ENCODE measurements at regions not wholly inside any gene's neighbourhood (a gene's known extent, or its start where the extent isn't known, plus 50 kb on each side); places are given as distances from the start of the nearest gene placed in this dataset.

- Histone ChIP-seq H2AFZ (ENCODE audit: low read length, unreplicated experiment) (no peak overlapping the region), H3K27me3 (ENCODE audit: insufficient read depth, low read length) (no peaks in the 10 kb centered on the region), H3K4me1 (ENCODE audit: control insufficient read depth, insufficient read depth, low read length, unreplicated experiment) (peaks cover 11% of the 10 kb centered on the region), H3K79me2 (ENCODE audit: control insufficient read depth, insufficient read depth, low read length, unreplicated experiment) (no peaks in the 10 kb centered on the region), H3K4me3 (ENCODE audit: low read depth, low read length) (no peak overlapping the region), H3K27ac (ENCODE audit: low read depth, low read length) (no peak overlapping the region), H3K36me3 (ENCODE audit: insufficient read depth, low read length) (no peaks in the 10 kb centered on the region)
Measured at GRCh38 chr6:16854986-16855385, 93.7 kb upstream of the ATXN1 start.

- no peak overlapping the region for H3K4me3 ChIP-seq (ENCODE audit: low read depth, low read length)
- no peaks in the 10 kb centered on the region for H3K79me2 ChIP-seq (ENCODE audit: control insufficient read depth, insufficient read depth, low read length, unreplicated experiment)
- H3K27ac ChIP-seq (ENCODE audit: low read depth, low read length), result no peak overlapping the region
- H3K27me3 ChIP-seq (ENCODE audit: insufficient read depth, low read length), result no peaks in the 10 kb centered on the region
- H2AFZ ChIP-seq (ENCODE audit: low read length, unreplicated experiment), result no peak overlapping the region
- no peaks in the 10 kb centered on the region for H3K36me3 ChIP-seq (ENCODE audit: insufficient read depth, low read length)
- H3K4me1 ChIP-seq (ENCODE audit: control insufficient read depth, insufficient read depth, low read length, unreplicated experiment), result peaks cover 24% of the 10 kb centered on the region
Measured at GRCh38 chr6:16852671-16853070, 91.4 kb upstream of the ATXN1 start.

- peak overlapping the region; percentile 16; the same call in 1 of the 2 replicates for H3K27ac ChIP-seq (ENCODE audit: low read depth, low read length)
- peaks cover 24% of the 10 kb centered on the region for H3K4me1 ChIP-seq (ENCODE audit: control insufficient read depth, insufficient read depth, low read length, unreplicated experiment)
- no peaks in the 10 kb centered on the region for H3K36me3 ChIP-seq (ENCODE audit: insufficient read depth, low read length)
- H3K79me2 ChIP-seq (ENCODE audit: control insufficient read depth, insufficient read depth, low read length, unreplicated experiment), result no peaks in the 10 kb centered on the region
- no peak overlapping the region for H3K4me3 ChIP-seq (ENCODE audit: low read depth, low read length)
- H2AFZ ChIP-seq (ENCODE audit: low read length, unreplicated experiment), result peak overlapping the region; percentile 98
- no peaks in the 10 kb centered on the region for H3K27me3 ChIP-seq (ENCODE audit: insufficient read depth, low read length)
Measured at GRCh38 chr6:16851758-16852157, 90.5 kb upstream of the ATXN1 start.

- H2AFZ ChIP-seq (ENCODE audit: low read length, unreplicated experiment), result no peak overlapping the region
- no peaks in the 10 kb centered on the region for H3K27me3 ChIP-seq (ENCODE audit: insufficient read depth, low read length)
- peaks cover 24% of the 10 kb centered on the region for H3K4me1 ChIP-seq (ENCODE audit: control insufficient read depth, insufficient read depth, low read length, unreplicated experiment)
- H3K4me3 ChIP-seq (ENCODE audit: low read depth, low read length), result no peak overlapping the region
- H3K79me2 ChIP-seq (ENCODE audit: control insufficient read depth, insufficient read depth, low read length, unreplicated experiment), result no peaks in the 10 kb centered on the region
- no peak overlapping the region for H3K27ac ChIP-seq (ENCODE audit: low read depth, low read length)
- no peaks in the 10 kb centered on the region for H3K36me3 ChIP-seq (ENCODE audit: insufficient read depth, low read length)
Measured at GRCh38 chr6:16851044-16851540, 89.8 kb upstream of the ATXN1 start.

GRCh38 chr6:16850681-16851026 lies 89.4 kb upstream of the ATXN1 start:
- no peak overlapping the region for H2AFZ ChIP-seq (ENCODE audit: low read length, unreplicated experiment)
- H3K4me1 ChIP-seq (ENCODE audit: control insufficient read depth, insufficient read depth, low read length, unreplicated experiment), result peaks cover 24% of the 10 kb centered on the region
- H3K79me2 ChIP-seq (ENCODE audit: control insufficient read depth, insufficient read depth, low read length, unreplicated experiment), result no peaks in the 10 kb centered on the region
- no peaks in the 10 kb centered on the region for H3K27me3 ChIP-seq (ENCODE audit: insufficient read depth, low read length)
- H3K27ac ChIP-seq (ENCODE audit: low read depth, low read length), result no peak overlapping the region
- H3K4me3 ChIP-seq (ENCODE audit: low read depth, low read length), result no peak overlapping the region
- H3K36me3 ChIP-seq (ENCODE audit: insufficient read depth, low read length), result no peaks in the 10 kb centered on the region

GRCh38 chr6:16849988-16850680 lies 88.9 kb upstream of the ATXN1 start:
- Histone ChIP-seq H2AFZ (ENCODE audit: low read length, unreplicated experiment) (no peak overlapping the region), H3K79me2 (ENCODE audit: control insufficient read depth, insufficient read depth, low read length, unreplicated experiment) (no peaks in the 10 kb centered on the region), H3K27me3 (ENCODE audit: insufficient read depth, low read length) (no peaks in the 10 kb centered on the region), H3K36me3 (ENCODE audit: insufficient read depth, low read length) (no peaks in the 10 kb centered on the region), H3K27ac (ENCODE audit: low read depth, low read length) (0 out of 2 replicates have a peak overlapping the region, but pooled peaks have one; percentile 13), H3K4me3 (ENCODE audit: low read depth, low read length) (no peak overlapping the region), H3K4me1 (ENCODE audit: control insufficient read depth, insufficient read depth, low read length, unreplicated experiment) (peaks cover 24% of the 10 kb centered on the region)

GRCh38 chr6:16849280-16849987 lies 88.2 kb upstream of the ATXN1 start:
- H3K36me3 ChIP-seq (ENCODE audit: insufficient read depth, low read length), result no peaks in the 10 kb centered on the region
- peak overlapping the region; percentile 27; the same call in 1 of the 2 replicates for H3K27ac ChIP-seq (ENCODE audit: low read depth, low read length)
- H3K79me2 ChIP-seq (ENCODE audit: control insufficient read depth, insufficient read depth, low read length, unreplicated experiment), result no peaks in the 10 kb centered on the region
- H3K4me3 ChIP-seq (ENCODE audit: low read depth, low read length), result no peak overlapping the region
- H3K4me1 ChIP-seq (ENCODE audit: control insufficient read depth, insufficient read depth, low read length, unreplicated experiment), result peaks cover 24% of the 10 kb centered on the region
- H2AFZ ChIP-seq (ENCODE audit: low read length, unreplicated experiment), result peak overlapping the region; percentile 9
- H3K27me3 ChIP-seq (ENCODE audit: insufficient read depth, low read length), result no peaks in the 10 kb centered on the region

- Histone ChIP-seq H2AFZ (ENCODE audit: low read length, unreplicated experiment) (no peak overlapping the region), H3K4me3 (ENCODE audit: low read depth, low read length) (no peak overlapping the region), H3K4me1 (ENCODE audit: control insufficient read depth, insufficient read depth, low read length, unreplicated experiment) (peaks cover 17% of the 10 kb centered on the region), H3K79me2 (ENCODE audit: control insufficient read depth, insufficient read depth, low read length, unreplicated experiment) (no peaks in the 10 kb centered on the region), H3K27me3 (ENCODE audit: insufficient read depth, low read length) (no peaks in the 10 kb centered on the region), H3K27ac (ENCODE audit: low read depth, low read length) (no peak overlapping the region), H3K36me3 (ENCODE audit: insufficient read depth, low read length) (no peaks in the 10 kb centered on the region)
Measured at GRCh38 chr6:16846399-16846778, 85.1 kb upstream of the ATXN1 start.

GRCh38 chr6:16844183-16844582 lies 82.9 kb upstream of the ATXN1 start:
- Histone ChIP-seq H3K4me1 (ENCODE audit: control insufficient read depth, insufficient read depth, low read length, unreplicated experiment) (peaks cover 5% of the 10 kb centered on the region), H3K27me3 (ENCODE audit: insufficient read depth, low read length) (no peaks in the 10 kb centered on the region), H3K27ac (ENCODE audit: low read depth, low read length) (no peak overlapping the region), H2AFZ (ENCODE audit: low read length, unreplicated experiment) (no peak overlapping the region), H3K4me3 (ENCODE audit: low read depth, low read length) (no peak overlapping the region), H3K36me3 (ENCODE audit: insufficient read depth, low read length) (no peaks in the 10 kb centered on the region), H3K79me2 (ENCODE audit: control insufficient read depth, insufficient read depth, low read length, unreplicated experiment) (no peaks in the 10 kb centered on the region)

GRCh38 chr6:16842676-16843075 lies 81.4 kb upstream of the ATXN1 start:
- Histone ChIP-seq H3K4me3 (ENCODE audit: low read depth, low read length) (no peak overlapping the region), H3K79me2 (ENCODE audit: control insufficient read depth, insufficient read depth, low read length, unreplicated experiment) (no peaks in the 10 kb centered on the region), H3K4me1 (ENCODE audit: control insufficient read depth, insufficient read depth, low read length, unreplicated experiment) (no peaks in the 10 kb centered on the region), H3K27ac (ENCODE audit: low read depth, low read length) (no peak overlapping the region), H2AFZ (ENCODE audit: low read length, unreplicated experiment) (no peak overlapping the region), H3K36me3 (ENCODE audit: insufficient read depth, low read length) (no peaks in the 10 kb centered on the region), H3K27me3 (ENCODE audit: insufficient read depth, low read length) (no peaks in the 10 kb centered on the region)

- Histone ChIP-seq H3K27me3 (ENCODE audit: insufficient read depth, low read length) (no peaks in the 10 kb centered on the region), H3K27ac (ENCODE audit: low read depth, low read length) (no peak overlapping the region), H2AFZ (ENCODE audit: low read length, unreplicated experiment) (no peak overlapping the region), H3K4me3 (ENCODE audit: low read depth, low read length) (no peak overlapping the region), H3K36me3 (ENCODE audit: insufficient read depth, low read length) (no peaks in the 10 kb centered on the region), H3K79me2 (ENCODE audit: control insufficient read depth, insufficient read depth, low read length, unreplicated experiment) (no peaks in the 10 kb centered on the region), H3K4me1 (ENCODE audit: control insufficient read depth, insufficient read depth, low read length, unreplicated experiment) (peaks cover 2% of the 10 kb centered on the region)
Measured at GRCh38 chr6:16841241-16841640, 80.0 kb upstream of the ATXN1 start.
